ENCODE measurements at regions not wholly inside any gene's neighbourhood (a gene's known extent, or its start where the extent isn't known, plus 50 kb on each side); places are given as distances from the start of the nearest gene placed in this dataset.

DNA sequence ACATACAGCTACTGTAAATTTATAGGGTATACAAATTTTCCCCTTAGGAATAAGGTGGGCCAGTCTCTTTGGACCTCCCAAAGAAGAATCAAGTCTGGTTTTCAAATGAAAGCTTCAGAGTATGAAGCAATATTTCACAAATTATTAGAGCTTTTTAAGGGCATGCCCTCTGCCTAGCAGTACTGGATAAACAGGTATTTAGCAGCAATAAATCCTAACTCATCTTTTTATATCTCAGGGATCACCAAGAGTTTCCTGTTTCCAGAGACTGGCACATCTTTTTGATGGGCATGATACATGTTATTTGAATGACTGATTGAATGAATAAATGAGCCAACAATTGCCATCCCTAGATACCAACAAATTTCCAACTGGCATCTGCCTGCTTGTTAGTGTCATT lies 190.4 kb downstream of the NRIP1 start:
- H3K4me3 ChIP-seq (ENCODE audit: low read length) = no peak overlapping the region
- peak; percentile 17 for DNase-seq (ENCODE audit: low read depth)
- TF ChIP-seq, protein P1, sequence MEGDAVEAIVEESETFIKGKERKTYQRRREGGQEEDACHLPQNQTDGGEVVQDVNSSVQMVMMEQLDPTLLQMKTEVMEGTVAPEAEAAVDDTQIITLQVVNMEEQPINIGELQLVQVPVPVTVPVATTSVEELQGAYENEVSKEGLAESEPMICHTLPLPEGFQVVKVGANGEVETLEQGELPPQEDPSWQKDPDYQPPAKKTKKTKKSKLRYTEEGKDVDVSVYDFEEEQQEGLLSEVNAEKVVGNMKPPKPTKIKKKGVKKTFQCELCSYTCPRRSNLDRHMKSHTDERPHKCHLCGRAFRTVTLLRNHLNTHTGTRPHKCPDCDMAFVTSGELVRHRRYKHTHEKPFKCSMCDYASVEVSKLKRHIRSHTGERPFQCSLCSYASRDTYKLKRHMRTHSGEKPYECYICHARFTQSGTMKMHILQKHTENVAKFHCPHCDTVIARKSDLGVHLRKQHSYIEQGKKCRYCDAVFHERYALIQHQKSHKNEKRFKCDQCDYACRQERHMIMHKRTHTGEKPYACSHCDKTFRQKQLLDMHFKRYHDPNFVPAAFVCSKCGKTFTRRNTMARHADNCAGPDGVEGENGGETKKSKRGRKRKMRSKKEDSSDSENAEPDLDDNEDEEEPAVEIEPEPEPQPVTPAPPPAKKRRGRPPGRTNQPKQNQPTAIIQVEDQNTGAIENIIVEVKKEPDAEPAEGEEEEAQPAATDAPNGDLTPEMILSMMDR (IDR thresholded peaks at IDR 0.05; ENCODE audit: insufficient read depth, low read depth, low read length, missing control alignments) = no peak

DNA sequence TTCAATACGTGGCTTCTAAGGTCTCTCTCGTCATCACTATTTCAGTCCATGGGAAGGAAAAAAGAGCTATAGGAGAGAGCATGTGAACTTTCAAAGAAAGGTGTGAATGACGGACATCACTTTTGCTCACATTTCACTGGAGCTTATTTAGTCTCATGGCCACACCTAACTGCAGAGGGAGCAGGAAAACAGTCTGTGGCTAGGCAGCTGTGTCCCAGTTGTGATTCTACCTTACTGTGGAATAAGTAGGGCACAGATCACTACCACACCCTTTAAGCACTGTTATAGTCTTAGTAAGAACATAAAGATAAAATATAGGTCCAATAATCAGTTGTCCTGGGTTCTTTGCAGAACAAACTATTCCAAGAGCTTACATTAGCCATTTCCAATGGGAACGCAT lies 192.9 kb downstream of the NRIP1 start:
- no peak for DNase-seq (ENCODE audit: low read depth)
- TF ChIP-seq, protein P1 (IDR thresholded peaks at IDR 0.05; ENCODE audit: insufficient read depth, low read depth, low read length, missing control alignments) = no peak
- H3K4me3 ChIP-seq (ENCODE audit: low read length) = no peak overlapping the region

DNA sequence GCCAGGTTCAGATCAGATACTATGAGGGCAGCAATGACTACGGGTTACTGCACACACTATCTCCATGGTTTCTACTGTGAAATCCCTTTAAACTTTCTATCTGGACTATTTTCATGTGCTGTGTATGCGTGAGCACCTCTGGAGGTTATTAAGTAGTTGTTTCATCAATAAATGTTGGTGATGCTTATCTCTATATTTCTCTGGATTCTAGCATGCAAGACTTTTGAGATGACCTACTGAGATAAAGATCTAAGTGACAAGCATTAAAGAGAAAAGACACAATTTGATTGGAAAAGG lies 194.0 kb downstream of the NRIP1 start:
- TF ChIP-seq, protein P1 (IDR thresholded peaks at IDR 0.05; ENCODE audit: insufficient read depth, low read depth, low read length, missing control alignments) = no peak
- DNase-seq (ENCODE audit: low read depth) = no peak
- no peak overlapping the region for H3K4me3 ChIP-seq (ENCODE audit: low read length)

DNA sequence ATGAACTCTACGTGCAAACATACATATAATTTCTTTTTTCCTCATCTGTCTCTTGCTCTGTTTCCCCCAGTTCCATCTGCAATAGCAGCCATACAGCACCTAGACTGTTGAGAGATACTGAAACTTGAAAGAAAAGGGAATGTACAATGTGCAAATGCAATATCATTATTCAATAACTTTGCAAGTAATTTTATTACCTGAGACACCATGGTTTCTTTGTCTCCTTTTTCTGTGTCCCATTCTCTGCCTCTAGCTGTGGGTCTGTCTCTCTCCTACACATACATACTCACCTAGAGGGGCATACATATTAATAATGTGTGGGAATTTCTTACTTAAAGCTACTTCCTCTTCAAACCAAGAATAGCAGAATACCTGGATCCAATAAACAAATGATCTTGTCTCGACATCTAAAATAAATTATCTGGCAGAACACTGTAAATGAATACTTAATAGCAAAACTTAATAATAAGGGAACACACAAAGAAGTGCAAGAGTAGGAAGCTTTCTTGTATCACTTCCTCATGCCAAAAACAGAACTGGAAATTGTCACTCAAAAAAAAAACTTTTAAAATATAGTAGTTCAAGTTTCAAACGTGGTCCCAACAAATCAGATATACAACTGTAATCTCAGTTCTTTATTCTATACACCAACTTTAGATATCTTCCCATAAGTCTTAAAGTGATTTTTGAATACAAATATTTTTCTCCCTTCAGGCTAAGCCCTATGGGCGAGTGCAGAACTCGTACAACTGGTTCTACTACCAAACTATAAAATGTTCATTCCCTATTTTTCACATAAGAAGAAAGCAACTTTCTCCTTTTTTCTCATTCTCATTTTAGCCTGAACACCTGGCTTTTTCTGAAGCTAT lies 194.6 kb downstream of the NRIP1 start:
- TF ChIP-seq, protein P1 (IDR thresholded peaks at IDR 0.05; ENCODE audit: insufficient read depth, low read depth, low read length, missing control alignments) = no peak
- peak; percentile 29 for DNase-seq (ENCODE audit: low read depth)
- no peak overlapping the region for H3K4me3 ChIP-seq (ENCODE audit: low read length)

DNA sequence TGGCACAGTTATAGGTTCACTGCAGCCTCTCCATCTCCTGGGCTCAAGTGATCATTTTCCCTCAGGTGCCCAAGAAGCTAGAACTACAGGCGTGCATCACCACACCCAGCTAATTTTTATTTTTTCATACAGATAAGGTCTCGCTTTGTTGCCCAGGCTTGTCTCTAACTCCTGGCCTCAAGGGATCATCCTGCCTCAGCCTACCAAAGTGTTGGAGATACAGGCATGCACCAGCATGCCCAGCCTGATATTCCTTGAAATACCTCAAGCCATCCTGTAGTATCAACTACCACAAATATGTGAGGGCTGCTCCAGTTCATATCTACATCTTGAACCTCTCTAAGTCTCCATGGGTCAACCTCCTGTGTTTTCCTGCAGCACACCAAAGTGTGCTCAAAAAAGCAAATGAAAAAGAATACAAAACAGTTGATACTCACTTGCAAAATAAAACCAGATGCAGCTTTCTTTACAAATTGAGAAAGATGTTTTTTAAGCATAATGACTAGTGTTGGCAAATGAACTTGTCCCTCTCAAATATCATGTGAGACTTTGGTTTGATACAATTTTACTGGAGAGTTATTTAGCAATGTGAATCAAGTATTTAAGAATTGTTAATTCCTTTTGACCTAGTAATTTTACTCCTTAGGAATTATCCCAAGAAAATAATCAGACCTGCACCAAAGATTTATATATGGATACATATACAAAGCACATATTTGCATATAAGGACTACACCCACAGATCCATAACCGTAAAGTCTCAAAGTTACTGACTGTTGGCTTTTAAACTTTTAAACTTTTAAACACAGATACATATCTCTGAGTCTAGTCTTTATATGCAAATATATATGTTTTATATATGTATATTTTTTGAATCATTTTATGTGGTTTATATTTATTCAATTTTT lies 197.7 kb downstream of the NRIP1 start:
- DNase-seq (ENCODE audit: low read depth) = peak; percentile 75
- TF ChIP-seq, protein P1 (IDR thresholded peaks at IDR 0.05; ENCODE audit: insufficient read depth, low read depth, low read length, missing control alignments) = no peak

DNA sequence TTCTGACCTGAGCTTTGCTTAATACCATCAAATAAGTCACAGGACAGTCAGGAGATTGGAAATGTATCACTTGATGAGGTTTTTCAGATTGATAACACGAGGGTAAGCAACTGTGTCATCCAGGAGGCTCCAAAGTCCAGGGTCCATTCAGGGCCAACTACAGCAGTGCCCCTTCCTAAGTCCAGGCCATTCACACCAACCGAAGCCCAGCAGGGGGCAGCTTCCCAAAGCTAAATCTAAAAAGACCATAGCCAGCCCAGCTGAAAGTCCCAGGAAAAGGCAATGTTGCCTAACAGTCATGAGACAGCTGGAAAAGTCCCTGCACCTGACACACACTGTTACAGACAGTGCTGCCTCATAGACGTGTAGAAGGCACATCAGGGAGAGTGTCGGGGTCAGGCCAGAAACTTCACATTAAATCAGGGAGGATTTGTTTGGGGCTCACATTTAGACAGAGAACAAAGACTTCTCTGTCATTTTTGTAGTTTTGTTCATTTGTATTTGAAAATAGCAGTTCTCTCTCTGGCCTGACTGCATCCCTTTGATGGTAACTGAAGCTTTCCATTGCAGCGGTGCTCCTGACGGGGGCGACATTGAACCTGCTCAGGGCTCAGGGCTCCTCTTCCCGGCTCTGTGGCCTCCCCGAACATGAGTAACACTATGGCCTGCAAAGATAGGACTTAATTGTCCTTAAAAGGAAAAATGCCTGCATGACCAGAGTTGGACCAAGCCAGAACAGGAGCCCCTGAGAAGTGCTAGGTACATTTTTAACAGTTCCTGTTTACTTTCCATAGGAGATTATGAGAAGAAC lies 200.4 kb downstream of the NRIP1 start:
- peak; percentile 79 for DNase-seq (ENCODE audit: low read depth)
- TF ChIP-seq, protein P1 (IDR thresholded peaks at IDR 0.05; ENCODE audit: insufficient read depth, low read depth, low read length, missing control alignments) = peak; percentile 62
- H3K4me3 ChIP-seq (ENCODE audit: low read length) = no peak overlapping the region

More for the DNA sequence above, 197.7 kb downstream of the NRIP1 start:
- no peak overlapping the region for H3K4me3 ChIP-seq (ENCODE audit: low read length)
